Lung (tissue), 11 donors: ENCODE measurements at regions not wholly inside any gene's neighbourhood (a gene's known extent, or its start where the extent isn't known, plus 50 kb on each side); places are given as distances from the start of the nearest gene placed in this dataset.

Experiments
- ATAC-seq: fragments of 200-7000 bp; cut with Tn5 transposase; one replicate; pipeline ENCODE4 v1.9.1; 2020; ENCODE audit warnings: moderate number of reproducible peaks; ENCODE audit not compliant: insufficient read depth, low FRiP score
- DNase-seq, 3 donors: peaks; one replicate each; pipeline ENCODE4 v3.0.0-alpha.2; 2013 to 2017
- H3K27ac ChIP-seq, 2 donors: one replicate each; pipeline ENCODE4 v1.5.1; 2013; ENCODE audit warnings: mild to moderate bottlenecking in 2 of 2, moderate library complexity in 2 of 2, control low read depth in 1 of 2, inconsistent platforms in 1 of 2, low read depth in 1 of 2, low read length in 1 of 2
- H3K27me3 ChIP-seq, 3 donors: one replicate each; pipeline ENCODE4 v1.5.1; 2013; ENCODE audit warnings: low read length in 2 of 3; ENCODE audit not compliant: control insufficient read depth in 3 of 3, insufficient read depth in 3 of 3
- H3K36me3 ChIP-seq, 4 donors: one replicate each; pipeline ENCODE4 v1.5.1; 2013; ENCODE audit warnings: low read length in 4 of 4, mild to moderate bottlenecking in 1 of 4, moderate library complexity in 1 of 4; ENCODE audit not compliant: control insufficient read depth in 4 of 4, insufficient read depth in 4 of 4
- H3K4me1 ChIP-seq, 5 donors: one replicate each; pipeline ENCODE4 v1.5.1; 2013; ENCODE audit warnings: low read length in 5 of 5, mild to moderate bottlenecking in 2 of 5, moderate library complexity in 1 of 5; ENCODE audit not compliant: control insufficient read depth in 5 of 5, insufficient read depth in 5 of 5
- H3K4me3 ChIP-seq: one replicate; pipeline ENCODE4 v1.5.1; 2013; ENCODE audit warnings: mild to moderate bottlenecking, control low read depth, moderate library complexity
- H3K9ac ChIP-seq, 2 donors: one replicate each; pipeline ENCODE4 v1.5.1; 2013; ENCODE audit warnings: low read length in 2 of 2, control low read depth in 1 of 2; ENCODE audit not compliant: insufficient read depth in 1 of 2
- H3K9me3 ChIP-seq, 4 donors: one replicate each; pipeline ENCODE4 v1.5.1; 2013; ENCODE audit warnings: low read length in 3 of 4, mild to moderate bottlenecking in 1 of 4, moderate library complexity in 1 of 4; ENCODE audit not compliant: control insufficient read depth in 4 of 4, insufficient read depth in 3 of 4
- CTCF ChIP-seq: IDR thresholded peaks from 2 replicates; pipeline ENCODE4 v1.5.1; 2012; ENCODE audit warnings: mild to moderate bottlenecking; ENCODE audit errors: control extremely low read depth, extremely low read depth
- WGBS, 2 donors: extraction: QIAGEN DNeasy Blood & Tissue Kit; methylation state at CpG; one replicate each; pipeline ENCODE4 v1.1.7; 2013; 5-methylcytosine and 5-hydroxymethylcytosine counted together
- donor health status: control.
- donor health status: control.
- donor health status: Bipolar disorder and iron deficiency.
- donor health status: healthy.
- donor health status: DM: yes; HTN: yes; CAD: no.

GRCh38 chr7:34242391-34242790, 337.1 kb downstream of the BMPER start:
- DNase-seq (no peak), ATAC-seq (no peak)
- Histone ChIP-seq H3K36me3 (no peaks in the 10 kb centered on the region), H3K27ac (no peak overlapping the region), H3K9me3 (peaks cover 0 to 3% (median 0%) of the 10 kb centered on the region in 4 donors), H3K4me3 (no peak overlapping the region), H3K4me1 (peaks cover 0 to 4% (median 0%) of the 10 kb centered on the region in 5 donors), H3K27me3 (no peaks in the 10 kb centered on the region), H3K9ac (no peak overlapping the region)
- 74 to 92% methylated on average over 1 of the region's 1 CpG for WGBS, 2 donors
- no peak for TF ChIP-seq CTCF

- peaks cover 0 to 4% (median 0%) of the 10 kb centered on the region in 5 donors for H3K4me1 ChIP-seq
- DNase-seq = no peak
- no peaks in the 10 kb centered on the region for H3K36me3 ChIP-seq
- H3K9me3 ChIP-seq = peaks cover 0 to 3% (median 0%) of the 10 kb centered on the region in 4 donors
- no peak overlapping the region for H3K27ac ChIP-seq
- no peak for TF ChIP-seq CTCF
- no peak overlapping the region for H3K9ac ChIP-seq
- H3K27me3 ChIP-seq = no peaks in the 10 kb centered on the region
- WGBS, 2 donors = 90 to 94% methylated on average over 4 of the region's 4 CpGs
- no peak overlapping the region for H3K4me3 ChIP-seq
- ATAC-seq = no peak
These were observed 339.9 kb downstream of the BMPER start for GRCh38 chr7:34245246-34245645.

- TF ChIP-seq CTCF = no peak
- Histone ChIP-seq H3K9ac (no peak overlapping the region), H3K27ac (no peak overlapping the region), H3K36me3 (no peaks in the 10 kb centered on the region), H3K9me3 (peaks cover 0 to 3% (median 0%) of the 10 kb centered on the region in 4 donors), H3K4me1 (peaks cover 0 to 4% (median 0%) of the 10 kb centered on the region in 5 donors), H3K27me3 (no peaks in the 10 kb centered on the region), H3K4me3 (no peak overlapping the region)
- 81 to 98% methylated on average over 1 of the region's 1 CpG for WGBS, 2 donors
- no peak for DNase-seq
- no peak for ATAC-seq
These were observed 342.1 kb downstream of the BMPER start for GRCh38 chr7:34247468-34247867.

- 58 to 66% methylated on average over 2 of the region's 2 CpGs for WGBS, 2 donors
- no peak for TF ChIP-seq CTCF
These were observed 343.9 kb downstream of the BMPER start for GRCh38 chr7:34249192-34249591.

More at GRCh38 chr7:34249192-34249591, 343.9 kb downstream of the BMPER start:
- H3K4me1 ChIP-seq = no peaks in the 10 kb centered on the region
- no peak for ATAC-seq
- H3K9me3 ChIP-seq = no peaks in the 10 kb centered on the region
- no peaks in the 10 kb centered on the region for H3K27me3 ChIP-seq
- no peak overlapping the region for H3K9ac ChIP-seq
- H3K36me3 ChIP-seq = no peaks in the 10 kb centered on the region
- H3K4me3 ChIP-seq = no peak overlapping the region
- H3K27ac ChIP-seq = no peak overlapping the region
- no peak for DNase-seq
